Small intestine (tissue), 7 donors: ENCODE measurements at regions not wholly inside any gene's neighbourhood (a gene's known extent, or its start where the extent isn't known, plus 50 kb on each side); places are given as distances from the start of the nearest gene placed in this dataset.

ENCODE experiments used
- DNase-seq, 2 donors: peaks; one replicate each; pipeline versions ENCODE4 v3.0.0 to v3.0.0-alpha.2; 2013
- FAIRE-seq: peaks from 2 replicates; lab custom pipeline; 2012; peaks lifted over from hg19 to GRCh38; lab: Jason Lieb, UNC
- H3K27ac ChIP-seq, 3 donors: one replicate each; pipeline ENCODE4 v1.5.1; 2013; ENCODE audit warnings: low read length in 2 of 3, mild to moderate bottlenecking in 2 of 3, control low read depth in 1 of 3, inconsistent platforms in 1 of 3, low read depth in 1 of 3, moderate library complexity in 1 of 3
- H3K27me3 ChIP-seq, 3 donors: one replicate each; pipeline ENCODE4 v1.6.1; 2013; ENCODE audit warnings: low read length in 3 of 3, inconsistent platforms in 1 of 3; ENCODE audit not compliant: control insufficient read depth in 3 of 3, insufficient read depth in 3 of 3
- H3K36me3 ChIP-seq, 3 donors: one replicate each; pipeline ENCODE4 v1.6.1; 2013; ENCODE audit warnings: low read length in 3 of 3, inconsistent platforms in 1 of 3, low read depth in 1 of 3, mild to moderate bottlenecking in 1 of 3, moderate library complexity in 1 of 3; ENCODE audit not compliant: control insufficient read depth in 3 of 3, insufficient read depth in 2 of 3
- H3K4me1 ChIP-seq, 3 donors: one replicate each; pipeline ENCODE4 v1.6.1; 2013; ENCODE audit warnings: low read length in 2 of 3, inconsistent platforms in 1 of 3, low read depth in 1 of 3, mild to moderate bottlenecking in 1 of 3, moderate library complexity in 1 of 3; ENCODE audit not compliant: control insufficient read depth in 3 of 3, insufficient read depth in 2 of 3
- H3K4me3 ChIP-seq, 3 donors: one replicate each; pipeline ENCODE4 v1.5.1; 2013; ENCODE audit warnings: low read length in 3 of 3, control low read depth in 1 of 3, inconsistent platforms in 1 of 3, low read depth in 1 of 3, mild to moderate bottlenecking in 1 of 3, moderate library complexity in 1 of 3
- H3K9me3 ChIP-seq, 2 donors: one replicate each; pipeline ENCODE4 v1.6.1; 2013; ENCODE audit warnings: low read depth in 1 of 2, low read length in 1 of 2; ENCODE audit not compliant: control insufficient read depth in 2 of 2, insufficient read depth in 1 of 2
- WGBS, 3 donors: extraction: QIAGEN DNeasy Blood & Tissue Kit; methylation state at CpG; one replicate each; pipeline ENCODE4 v1.1.7; 2013; 5-methylcytosine and 5-hydroxymethylcytosine counted together
- donor health status: healthy with polysubstance abuse.
- donor health status: control.
- donor health status: control.
- donor health status: Bipolar disorder and iron deficiency.
- donor health status: healthy.

- no peak for FAIRE-seq
These were observed 284.7 kb downstream of the NR2F1-AS1 start for GRCh38 chr5:93296338-93296737.

GRCh38 chr5:93294996-93295395 lies 286.0 kb downstream of the NR2F1-AS1 start:
- Histone ChIP-seq H3K27ac (no peak overlapping the region), H3K9me3 (no peaks in the 10 kb centered on the region), H3K4me3 (no peak overlapping the region), H3K4me1 (no peaks in the 10 kb centered on the region), H3K36me3 (no peaks in the 10 kb centered on the region), H3K27me3 (no peaks in the 10 kb centered on the region)
- WGBS, 3 donors: 56 to 85% (median 79%) methylated on average over 1 of the region's 1 CpG
- FAIRE-seq (no peak), DNase-seq (no peak)

More at GRCh38 chr5:93296338-93296737, 284.7 kb downstream of the NR2F1-AS1 start:
- no peaks in the 10 kb centered on the region for H3K4me1 ChIP-seq
- no peaks in the 10 kb centered on the region for H3K9me3 ChIP-seq
- no peak overlapping the region for H3K27ac ChIP-seq
- 77 to 80% (median 78%) methylated on average over 2 of the region's 2 CpGs for WGBS, 3 donors
- H3K36me3 ChIP-seq: no peaks in the 10 kb centered on the region
- no peaks in the 10 kb centered on the region for H3K27me3 ChIP-seq
- DNase-seq: no peak
- no peak overlapping the region for H3K4me3 ChIP-seq

- H3K36me3 ChIP-seq: no peaks in the 10 kb centered on the region
- H3K27me3 ChIP-seq: no peaks in the 10 kb centered on the region
- no peak for DNase-seq
- H3K27ac ChIP-seq: no peak overlapping the region
- no peaks in the 10 kb centered on the region for H3K4me1 ChIP-seq
- H3K4me3 ChIP-seq: no peak overlapping the region
- no peaks in the 10 kb centered on the region for H3K9me3 ChIP-seq
- no peak for FAIRE-seq
These were observed 286.8 kb downstream of the NR2F1-AS1 start for GRCh38 chr5:93294199-93294598.

- Histone ChIP-seq H3K4me1 (no peaks in the 10 kb centered on the region), H3K9me3 (no peaks in the 10 kb centered on the region), H3K36me3 (no peaks in the 10 kb centered on the region), H3K4me3 (no peak overlapping the region), H3K27me3 (no peaks in the 10 kb centered on the region), H3K27ac (no peak overlapping the region)
- FAIRE-seq (no peak), DNase-seq (no peak)
- 93% methylated on average over 2 of the region's 2 CpGs for WGBS, 3 donors
These were observed 291.1 kb downstream of the NR2F1-AS1 start for GRCh38 chr5:93289942-93290341.

GRCh38 chr5:93285461-93285860 lies 295.6 kb downstream of the NR2F1-AS1 start:
- Histone ChIP-seq H3K4me3 (no peak overlapping the region), H3K27me3 (no peaks in the 10 kb centered on the region), H3K9me3 (no peaks in the 10 kb centered on the region), H3K27ac (no peak overlapping the region), H3K4me1 (no peaks in the 10 kb centered on the region), H3K36me3 (no peaks in the 10 kb centered on the region)
- WGBS, 3 donors: 90 to 94% (median 91%) methylated on average over 1 of the region's 1 CpG
- DNase-seq (no peak), FAIRE-seq (no peak)

- FAIRE-seq (no peak), DNase-seq (no peak)
- no peaks in the 10 kb centered on the region for H3K4me1 ChIP-seq
- no peak overlapping the region for H3K27ac ChIP-seq
- H3K9me3 ChIP-seq: no peaks in the 10 kb centered on the region
- 63 to 70% (median 68%) methylated on average over 4 of the region's 4 CpGs for WGBS, 3 donors
- H3K4me3 ChIP-seq: no peak overlapping the region
- H3K36me3 ChIP-seq: no peaks in the 10 kb centered on the region
- no peaks in the 10 kb centered on the region for H3K27me3 ChIP-seq
These were observed 298.8 kb downstream of the NR2F1-AS1 start for GRCh38 chr5:93281980-93282772.

GRCh38 chr5:93280518-93280917 lies 300.5 kb downstream of the NR2F1-AS1 start:
- DNase-seq: no peak
- Histone ChIP-seq H3K9me3 (no peaks in the 10 kb centered on the region), H3K27ac (no peak overlapping the region), H3K4me1 (no peaks in the 10 kb centered on the region), H3K27me3 (no peaks in the 10 kb centered on the region), H3K36me3 (no peaks in the 10 kb centered on the region), H3K4me3 (no peak overlapping the region)
- no peak for FAIRE-seq
- WGBS, 3 donors: 28 to 59% (median 33%) methylated on average over 3 of the region's 3 CpGs

- Histone ChIP-seq H3K27me3 (no peaks in the 10 kb centered on the region), H3K4me1 (no peaks in the 10 kb centered on the region), H3K27ac (no peak overlapping the region), H3K9me3 (no peaks in the 10 kb centered on the region), H3K36me3 (no peaks in the 10 kb centered on the region), H3K4me3 (no peak overlapping the region)
- no peak for DNase-seq
- no peak for FAIRE-seq
- 73 to 86% (median 80%) methylated on average over 3 of the region's 3 CpGs for WGBS, 3 donors
These were observed 301.6 kb downstream of the NR2F1-AS1 start for GRCh38 chr5:93279296-93279963.
